A673 (cell line): ENCODE measurements at regions not wholly inside any gene's neighbourhood (a gene's known extent, or its start where the extent isn't known, plus 50 kb on each side); places are given as distances from the start of the nearest gene placed in this dataset.

ENCODE experiments used
- CTCF ChIP-seq: fragments of 300-800, 200-600 bp; sonication (generic); conservative IDR thresholded peaks from 2 replicates; pipeline ENCODE4 v1.5.1; 2017; ENCODE audit warnings: low read depth, mild to moderate bottlenecking, antibody characterized with exemption, low read length, moderate library complexity, mixed read lengths
- EZH2 ChIP-seq: fragments of 200-600 bp; sonication (generic); IDR thresholded peaks from 2 replicates; pipeline ENCODE4 v1.6.1; 2017; ENCODE audit warnings: borderline replicate concordance, low read depth, mild to moderate bottlenecking, mixed read lengths, antibody characterized with exemption, low read length; ENCODE audit not compliant: poor library complexity, severe bottlenecking

GRCh38 chr4:54898656-54899340 lies 226.6 kb downstream of the KDR start:
- TF ChIP-seq CTCF = no peak
- TF ChIP-seq EZH2 = no peak
